ENCODE measurements at regions not wholly inside any gene's neighbourhood (a gene's known extent, or its start where the extent isn't known, plus 50 kb on each side); places are given as distances from the start of the nearest gene placed in this dataset.
"Not testable (repeated sequence)": the region's sequence is repeated elsewhere in the genome, so short reads cannot be mapped to it uniquely, and the experiment has no call there.

DNA sequence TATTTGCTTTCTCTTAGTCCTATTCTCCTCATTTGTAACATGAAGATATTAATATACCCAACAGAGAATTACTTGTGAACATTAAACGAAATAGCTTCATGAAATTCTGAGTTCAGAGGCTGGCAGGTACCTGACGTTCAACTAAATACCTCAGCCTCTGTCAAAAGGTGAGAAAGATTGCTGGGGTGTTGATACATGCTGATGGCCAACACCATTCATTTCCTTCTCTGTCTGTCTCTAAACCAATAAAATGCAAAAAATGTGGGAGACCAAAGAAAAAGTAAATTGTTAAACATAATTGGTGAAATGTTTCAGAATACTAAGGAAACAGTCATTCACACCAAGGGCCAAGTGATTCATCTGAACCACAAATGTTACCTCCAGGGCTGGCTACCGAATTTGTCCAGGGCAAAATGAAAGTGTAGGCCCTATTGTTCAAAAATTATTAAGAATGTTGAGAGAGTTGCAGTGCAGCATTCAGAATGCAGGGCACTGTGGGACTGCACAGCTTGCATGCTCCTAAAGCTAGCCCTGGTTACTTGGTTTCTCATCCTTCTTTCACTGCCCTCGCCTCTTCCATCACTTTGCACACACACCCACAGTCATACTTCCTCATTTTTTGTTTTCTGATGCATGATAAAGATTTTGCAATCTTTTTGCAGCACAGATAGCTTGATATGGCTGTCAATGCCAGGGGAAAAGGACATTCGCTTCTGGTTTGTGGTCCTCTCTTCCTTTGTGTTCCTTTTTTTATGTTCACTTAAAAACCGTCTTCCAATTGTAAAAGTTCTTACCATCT is 414.3 kb upstream of the NR5A2 start:
- Histone ChIP-seq H3K9ac (ENCODE audit: low read depth, low read length, poor library complexity) (no peak overlapping the region), H2BK15ac (ENCODE audit: low read length) (no peak overlapping the region), H2AK5ac (ENCODE audit: low read depth, low read length) (no peak overlapping the region), H2BK5ac (ENCODE audit: low read length) (no peak overlapping the region), H3K4me2 (ENCODE audit: insufficient read depth, low read length, poor library complexity, severe bottlenecking) (no peak overlapping the region), H2AFZ (ENCODE audit: low read length) (no peak overlapping the region), H4K8ac (ENCODE audit: low read depth, low read length) (no peak overlapping the region), H2BK120ac (ENCODE audit: low read depth, low read length) (no peak overlapping the region), H3K36me3 (replicated peaks in 1 of 2; ENCODE audit: control insufficient read depth in 2 of 2, insufficient read depth in 2 of 2, low read length in 2 of 2) (no peaks in the 10 kb centered on the region), H3K27me3 (ENCODE audit: control insufficient read depth in 3 of 3, insufficient read depth in 3 of 3, low read depth in 1 of 3, low read length in 3 of 3) (peaks cover 0 to 3% (median 0%) of the 10 kb centered on the region in 3 experiments), H3K9me3 (replicated peaks in 1 of 2; ENCODE audit: control insufficient read depth in 2 of 2, insufficient read depth in 1 of 2, low read depth in 1 of 2, low read length in 2 of 2) (no peaks in the 10 kb centered on the region), H3K4ac (ENCODE audit: low read length) (no peak overlapping the region), H4K91ac (ENCODE audit: low read depth, low read length, poor library complexity) (no peak overlapping the region), H3K27ac (replicated peaks; ENCODE audit: low read length) (no peak overlapping the region), H3K4me1 (ENCODE audit: control insufficient read depth in 2 of 2, insufficient read depth in 1 of 2, low read depth in 1 of 2, low read length in 2 of 2) (no peaks in the 10 kb centered on the region), H2BK12ac (ENCODE audit: low read length) (no peak overlapping the region), H3K14ac (ENCODE audit: low read length) (no peak overlapping the region), H3K4me3 (ENCODE audit: low read length in 2 of 2) (no peak overlapping the region), H3K18ac (ENCODE audit: low read length) (no peak overlapping the region), H3K23ac (ENCODE audit: low read depth, low read length, poor library complexity) (no peak overlapping the region), H3K79me1 (ENCODE audit: low read depth, low read length) (peaks cover 1% of the 10 kb centered on the region)
- no peak for DNase-seq (ENCODE audit: low spot score)
- WGBS, 2 donors (ENCODE audit: extremely low coverage in 2 of 2, insufficient read length in 2 of 2, insufficient replicate concordance in 1 of 2): no CpG with 5 or more reads among the region's 6 CpGs

DNA sequence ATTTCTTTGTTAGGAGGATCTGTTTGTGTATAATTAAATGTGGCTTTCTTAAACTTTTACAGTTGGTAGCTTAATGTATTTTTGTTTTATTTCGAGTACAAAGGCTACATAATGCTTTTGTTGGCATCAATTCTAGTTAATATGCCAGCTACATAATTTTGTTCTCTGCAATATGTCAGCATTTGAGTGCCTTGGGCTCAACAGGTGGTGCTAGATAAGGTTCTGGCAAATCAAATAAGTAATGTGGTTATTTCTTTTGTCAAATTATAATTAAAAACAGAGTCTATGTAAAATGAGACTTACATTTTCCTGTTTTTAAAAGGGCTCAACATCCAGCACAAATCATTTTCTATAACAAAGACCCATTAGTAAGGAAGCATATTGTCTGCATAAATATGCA is 410.6 kb upstream of the NR5A2 start:
- no CpG with 5 or more reads among the region's 1 CpG for WGBS, 2 donors (ENCODE audit: extremely low coverage in 2 of 2, insufficient read length in 2 of 2, insufficient replicate concordance in 1 of 2)

DNA sequence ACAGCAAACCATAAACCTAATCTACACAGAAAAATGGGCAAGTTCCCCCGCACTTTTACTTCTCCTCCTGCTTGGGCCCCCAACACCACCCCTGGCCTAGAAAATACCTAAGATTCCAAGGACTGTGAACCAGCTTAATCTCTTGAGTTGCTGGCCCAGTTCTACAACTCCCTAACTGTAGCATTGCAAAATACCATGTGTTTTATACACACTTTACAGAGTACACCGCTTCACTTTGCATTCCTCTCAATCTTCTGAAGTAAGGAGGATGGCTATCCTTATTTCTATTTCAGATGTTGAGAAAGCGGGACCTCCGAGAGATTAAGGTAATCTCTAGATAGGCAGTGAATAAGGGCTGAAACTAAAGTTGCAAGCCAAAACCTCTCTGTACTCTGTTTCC is 408.3 kb upstream of the NR5A2 start:
- Histone ChIP-seq H3K4ac (ENCODE audit: low read length) (no peak overlapping the region), H2BK15ac (ENCODE audit: low read length) (no peak overlapping the region), H3K27ac (replicated peaks; ENCODE audit: low read length) (no peak overlapping the region), H2BK12ac (ENCODE audit: low read length) (no peak overlapping the region), H3K18ac (ENCODE audit: low read length) (no peak overlapping the region), H2AFZ (ENCODE audit: low read length) (no peak overlapping the region), H3K36me3 (replicated peaks in 1 of 2; ENCODE audit: control insufficient read depth in 2 of 2, insufficient read depth in 2 of 2, low read length in 2 of 2) (no peaks in the 10 kb centered on the region), H3K23ac (ENCODE audit: low read depth, low read length, poor library complexity) (no peak overlapping the region), H2BK5ac (ENCODE audit: low read length) (no peak overlapping the region), H2BK120ac (ENCODE audit: low read depth, low read length) (no peak overlapping the region), H3K4me2 (ENCODE audit: insufficient read depth, low read length, poor library complexity, severe bottlenecking) (no peak overlapping the region), H4K91ac (ENCODE audit: low read depth, low read length, poor library complexity) (no peak overlapping the region), H2AK5ac (ENCODE audit: low read depth, low read length) (no peak overlapping the region), H3K4me3 (ENCODE audit: low read length in 2 of 2) (no peak overlapping the region), H3K79me1 (ENCODE audit: low read depth, low read length) (peaks cover 1% of the 10 kb centered on the region), H3K14ac (ENCODE audit: low read length) (no peak overlapping the region), H3K9ac (ENCODE audit: low read depth, low read length, poor library complexity) (no peak overlapping the region), H3K27me3 (ENCODE audit: control insufficient read depth in 3 of 3, insufficient read depth in 3 of 3, low read depth in 1 of 3, low read length in 3 of 3) (peaks cover 0 to 3% (median 0%) of the 10 kb centered on the region in 3 experiments), H3K9me3 (replicated peaks in 1 of 2; ENCODE audit: control insufficient read depth in 2 of 2, insufficient read depth in 1 of 2, low read depth in 1 of 2, low read length in 2 of 2) (no peaks in the 10 kb centered on the region), H4K8ac (ENCODE audit: low read depth, low read length) (no peak overlapping the region), H3K4me1 (ENCODE audit: control insufficient read depth in 2 of 2, insufficient read depth in 1 of 2, low read depth in 1 of 2, low read length in 2 of 2) (no peaks in the 10 kb centered on the region)
- no CpG with 5 or more reads among the region's 4 CpGs for WGBS, 2 donors (ENCODE audit: extremely low coverage in 2 of 2, insufficient read length in 2 of 2, insufficient replicate concordance in 1 of 2)
- no peak for DNase-seq (ENCODE audit: low spot score)

More for the DNA sequence above, 410.6 kb upstream of the NR5A2 start:
- H3K27ac ChIP-seq (replicated peaks; ENCODE audit: low read length): no peak overlapping the region
- H2BK15ac ChIP-seq (ENCODE audit: low read length): no peak overlapping the region
- no peak overlapping the region for H3K4ac ChIP-seq (ENCODE audit: low read length)
- no peak for DNase-seq (ENCODE audit: low spot score)
- no peaks in the 10 kb centered on the region for H3K9me3 ChIP-seq (replicated peaks in 1 of 2; ENCODE audit: control insufficient read depth in 2 of 2, insufficient read depth in 1 of 2, low read depth in 1 of 2, low read length in 2 of 2)
- peaks cover 0 to 3% (median 0%) of the 10 kb centered on the region in 3 experiments for H3K27me3 ChIP-seq (ENCODE audit: control insufficient read depth in 3 of 3, insufficient read depth in 3 of 3, low read depth in 1 of 3, low read length in 3 of 3)
- H3K23ac ChIP-seq (ENCODE audit: low read depth, low read length, poor library complexity): no peak overlapping the region
- no peak overlapping the region for H2BK5ac ChIP-seq (ENCODE audit: low read length)
- H3K18ac ChIP-seq (ENCODE audit: low read length): no peak overlapping the region
- H2BK12ac ChIP-seq (ENCODE audit: low read length): no peak overlapping the region
- H3K4me3 ChIP-seq (ENCODE audit: low read length in 2 of 2): no peak overlapping the region
- no peaks in the 10 kb centered on the region for H3K4me1 ChIP-seq (ENCODE audit: control insufficient read depth in 2 of 2, insufficient read depth in 1 of 2, low read depth in 1 of 2, low read length in 2 of 2)
- no peak overlapping the region for H3K14ac ChIP-seq (ENCODE audit: low read length)
- H3K4me2 ChIP-seq (ENCODE audit: insufficient read depth, low read length, poor library complexity, severe bottlenecking): no peak overlapping the region
- peaks cover 1% of the 10 kb centered on the region for H3K79me1 ChIP-seq (ENCODE audit: low read depth, low read length)
- H2BK120ac ChIP-seq (ENCODE audit: low read depth, low read length): no peak overlapping the region
- no peaks in the 10 kb centered on the region for H3K36me3 ChIP-seq (replicated peaks in 1 of 2; ENCODE audit: control insufficient read depth in 2 of 2, insufficient read depth in 2 of 2, low read length in 2 of 2)
- H4K8ac ChIP-seq (ENCODE audit: low read depth, low read length): no peak overlapping the region
- no peak overlapping the region for H2AK5ac ChIP-seq (ENCODE audit: low read depth, low read length)
- no peak overlapping the region for H3K9ac ChIP-seq (ENCODE audit: low read depth, low read length, poor library complexity)
- H2AFZ ChIP-seq (ENCODE audit: low read length): no peak overlapping the region
- no peak overlapping the region for H4K91ac ChIP-seq (ENCODE audit: low read depth, low read length, poor library complexity)

DNA sequence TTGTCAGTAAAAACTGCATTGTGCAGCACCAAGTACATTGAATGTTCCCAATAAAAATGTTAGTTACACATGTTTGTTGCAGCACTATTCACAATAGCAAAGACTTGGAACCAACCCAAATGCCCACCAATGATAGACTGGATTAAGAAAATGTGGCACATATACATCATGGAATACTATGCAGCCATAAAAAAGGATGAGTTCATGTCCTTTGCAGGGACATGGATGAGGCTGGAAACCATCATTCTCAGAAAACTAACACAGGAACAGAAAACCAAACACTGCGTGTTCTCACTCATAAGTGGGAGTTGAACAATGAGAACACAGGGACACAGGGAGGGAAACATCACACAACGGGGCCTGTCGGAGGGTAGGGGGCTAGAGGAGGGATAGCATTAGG is 401.3 kb upstream of the NR5A2 start:
- not testable (repeated sequence) for H2BK120ac ChIP-seq (ENCODE audit: low read depth, low read length); H2AFZ ChIP-seq (ENCODE audit: low read length); H2AK5ac ChIP-seq (ENCODE audit: low read depth, low read length); H4K8ac ChIP-seq (ENCODE audit: low read depth, low read length); H3K4me1 ChIP-seq (ENCODE audit: control insufficient read depth in 2 of 2, insufficient read depth in 1 of 2, low read depth in 1 of 2, low read length in 2 of 2); H3K4ac ChIP-seq (ENCODE audit: low read length); H3K9ac ChIP-seq (ENCODE audit: low read depth, low read length, poor library complexity); H3K27ac ChIP-seq (replicated peaks; ENCODE audit: low read length); DNase-seq (ENCODE audit: low spot score); H4K91ac ChIP-seq (ENCODE audit: low read depth, low read length, poor library complexity); H3K79me1 ChIP-seq (ENCODE audit: low read depth, low read length); H3K23ac ChIP-seq (ENCODE audit: low read depth, low read length, poor library complexity); H3K9me3 ChIP-seq (replicated peaks in 1 of 2; ENCODE audit: control insufficient read depth in 2 of 2, insufficient read depth in 1 of 2, low read depth in 1 of 2, low read length in 2 of 2); H3K36me3 ChIP-seq (replicated peaks in 1 of 2; ENCODE audit: control insufficient read depth in 2 of 2, insufficient read depth in 2 of 2, low read length in 2 of 2); H2BK15ac ChIP-seq (ENCODE audit: low read length); H3K27me3 ChIP-seq (ENCODE audit: control insufficient read depth in 3 of 3, insufficient read depth in 3 of 3, low read depth in 1 of 3, low read length in 3 of 3); H3K4me2 ChIP-seq (ENCODE audit: insufficient read depth, low read length, poor library complexity, severe bottlenecking); H2BK12ac ChIP-seq (ENCODE audit: low read length); H3K18ac ChIP-seq (ENCODE audit: low read length); H3K14ac ChIP-seq (ENCODE audit: low read length); H2BK5ac ChIP-seq (ENCODE audit: low read length); H3K4me3 ChIP-seq (ENCODE audit: low read length in 2 of 2)
- no CpG with 5 or more reads among the region's 3 CpGs for WGBS, 2 donors (ENCODE audit: extremely low coverage in 2 of 2, insufficient read length in 2 of 2, insufficient replicate concordance in 1 of 2)
